Thyroid gland (tissue), 4 donors: ENCODE measurements at regions not wholly inside any gene's neighbourhood (a gene's known extent, or its start where the extent isn't known, plus 50 kb on each side); places are given as distances from the start of the nearest gene placed in this dataset.

ENCODE experiments used
- DNase-seq, 2 donors: peaks; one replicate each; pipeline ENCODE4 v3.0.0-alpha.2; 2019
- H3K27ac ChIP-seq, 3 donors: fragments of 200-600 bp; sonication (generic); 1 replicate in 2 of 3; 2 replicates in 1 of 3; pipeline ENCODE4 v1.5.1; 2016 to 2019; ENCODE audit warnings: mild to moderate bottlenecking in 1 of 3, moderate library complexity in 1 of 3
- H3K27me3 ChIP-seq: fragments of 200-600 bp; sonication (generic); one replicate; pipeline ENCODE4 v1.5.1; 2019
- H3K36me3 ChIP-seq, 2 donors: fragments of 200-600 bp; sonication (generic); one replicate each; pipeline ENCODE4 v1.5.1; 2016 to 2019
- H3K4me1 ChIP-seq, 2 donors: fragments of 200-600 bp; sonication (generic); one replicate each; pipeline ENCODE4 v1.5.1; 2017 to 2019
- H3K4me3 ChIP-seq, 3 donors: fragments of 200-600 bp; sonication (generic); replicated peaks in 1 of 3; 1 replicate in 2 of 3; 2 replicates in 1 of 3; pipeline ENCODE4 v1.5.1; 2016; ENCODE audit warnings: mild to moderate bottlenecking in 1 of 3
- H3K9me3 ChIP-seq: fragments of 200-600 bp; sonication (generic); one replicate; pipeline ENCODE4 v1.5.1; 2017
- CTCF ChIP-seq, 6 experiments: fragments of 200-600 bp in 3 of 6; fragments of 450-650 bp in 3 of 6; sonication (generic) in 3 of 6; IDR thresholded peaks; one replicate each; pipeline ENCODE4 v1.5.1; 2016 to 2019; ENCODE audit warnings: antibody characterized with exemption in 6 of 6, mild to moderate bottlenecking in 2 of 6, inconsistent platforms in 1 of 6, moderate library complexity in 1 of 6
- POLR2A ChIP-seq, 2 donors: fragments of 450-650 bp; IDR thresholded peaks; one replicate each; pipeline ENCODE4 v1.6.1; 2017; ENCODE audit warnings: antibody characterized with exemption in 2 of 2, mild to moderate bottlenecking in 2 of 2, moderate library complexity in 1 of 2
- WGBS, 2 donors: methylation state at CpG; one replicate each; pipeline ENCODE4 v1.1.5; 2017; 5-methylcytosine and 5-hydroxymethylcytosine counted together
- intact Hi-C: fragments of 100-400 bp; cut with DNase I; formaldehyde crosslinking; loops from one replicate; pipeline ENCODE4 v1.15.1; 2023

- no peak for DNase-seq
- Histone ChIP-seq H3K27ac (no peak overlapping the region), H3K4me1 (no peaks in the 10 kb centered on the region), H3K4me3 (no peak overlapping the region), H3K9me3 (no peaks in the 10 kb centered on the region), H3K36me3 (no peaks in the 10 kb centered on the region), H3K27me3 (no peaks in the 10 kb centered on the region)
- TF ChIP-seq CTCF (IDR thresholded peaks at IDR 0.05) (no peak), POLR2A (IDR thresholded peaks at IDR 0.05) (no peak)
- 91 to 95% methylated on average over 2 of the region's 2 CpGs for WGBS, 2 donors
- intact Hi-C loops = no loop called here
These were observed 501.2 kb upstream of the CNTN3 start for GRCh38 chr3:75115695-75116094.

GRCh38 chr3:75118779-75119178, 504.3 kb upstream of the CNTN3 start:
- no peaks in the 10 kb centered on the region for H3K9me3 ChIP-seq
- intact Hi-C loops = no loop called here
- no peaks in the 10 kb centered on the region for H3K36me3 ChIP-seq
- no peak overlapping the region for H3K27ac ChIP-seq
- no peaks in the 10 kb centered on the region for H3K4me1 ChIP-seq
- DNase-seq = no peak
- no peak overlapping the region for H3K4me3 ChIP-seq
- 95 to 97% methylated on average over 1 of the region's 1 CpG for WGBS, 2 donors
- H3K27me3 ChIP-seq = no peaks in the 10 kb centered on the region
- no peak for TF ChIP-seq POLR2A (IDR thresholded peaks at IDR 0.05)
- no peak for TF ChIP-seq CTCF (IDR thresholded peaks at IDR 0.05)

GRCh38 chr3:75126556-75126955, 512.1 kb upstream of the CNTN3 start:
- no peaks in the 10 kb centered on the region for H3K4me1 ChIP-seq
- H3K36me3 ChIP-seq = no peaks in the 10 kb centered on the region
- intact Hi-C loops = no loop called here
- H3K27me3 ChIP-seq = no peaks in the 10 kb centered on the region
- no peak for DNase-seq
- H3K9me3 ChIP-seq = no peaks in the 10 kb centered on the region
- TF ChIP-seq CTCF (IDR thresholded peaks at IDR 0.05) (no peak), POLR2A (IDR thresholded peaks at IDR 0.05) (no peak)
- no peak overlapping the region for H3K27ac ChIP-seq
- H3K4me3 ChIP-seq = no peak overlapping the region

- no peak overlapping the region for H3K4me3 ChIP-seq
- no peak for DNase-seq
- WGBS, 2 donors = 62 to 91% methylated on average over 2 of the region's 2 CpGs
- H3K27me3 ChIP-seq = no peaks in the 10 kb centered on the region
- intact Hi-C loops = no loop called here
- no peaks in the 10 kb centered on the region for H3K36me3 ChIP-seq
- H3K27ac ChIP-seq = no peak overlapping the region
- H3K4me1 ChIP-seq = no peaks in the 10 kb centered on the region
- TF ChIP-seq CTCF (IDR thresholded peaks at IDR 0.05) = no peak
- no peak for TF ChIP-seq POLR2A (IDR thresholded peaks at IDR 0.05)
- H3K9me3 ChIP-seq = no peaks in the 10 kb centered on the region
These were observed 514.6 kb upstream of the CNTN3 start for GRCh38 chr3:75129101-75129500.

- no peak overlapping the region for H3K27ac ChIP-seq
- no peaks in the 10 kb centered on the region for H3K36me3 ChIP-seq
- no peak overlapping the region for H3K4me3 ChIP-seq
- intact Hi-C loops = no loop called here
- no peak for DNase-seq
- H3K27me3 ChIP-seq = no peaks in the 10 kb centered on the region
- WGBS, 2 donors = 79 to 89% methylated on average over 8 to 14 of the region's 14 CpGs
- TF ChIP-seq POLR2A (IDR thresholded peaks at IDR 0.05) = no peak
- no peak for TF ChIP-seq CTCF (IDR thresholded peaks at IDR 0.05)
- H3K4me1 ChIP-seq = no peaks in the 10 kb centered on the region
- no peaks in the 10 kb centered on the region for H3K9me3 ChIP-seq
These were observed 521.8 kb upstream of the CNTN3 start for GRCh38 chr3:75136100-75136897.
